Activated B cell treated with CpG ODN at 0.5 μM for 24 hours (primary cell): ENCODE measurements at regions not wholly inside any gene's neighbourhood (a gene's known extent, or its start where the extent isn't known, plus 50 kb on each side); places are given as distances from the start of the nearest gene placed in this dataset.

Experiments
- ATAC-seq: fragments of 200-7000 bp; cut with Tn5 transposase; one replicate; pipeline ENCODE4 v1.10.0; 2021; ENCODE audit warnings: low read depth, mild to moderate bottlenecking, moderate library complexity
- CTCF ChIA-PET: fragments of 350-600 bp; sonication (Branson Sonifier 250); formaldehyde crosslinking; loops from one replicate; lab custom pipeline; 2021; ENCODE audit warnings: antibody characterized with exemption; lab: Charles Lee
- POLR2A ChIA-PET: fragments of 350-600 bp; sonication (Branson Sonifier 250); formaldehyde crosslinking; loops from one replicate; lab custom pipeline; 2021; ENCODE audit warnings: antibody characterized with exemption; lab: Charles Lee
- DNase-seq: peaks from one replicate; pipeline ENCODE4 v3.0.0; 2022
- H3K27ac Mint-ChIP-seq: one replicate; pipeline ENCODE4 v1.8.0; 2020; ENCODE audit warnings: mixed read lengths
- H3K27me3 Mint-ChIP-seq: one replicate; pipeline ENCODE4 v1.8.0; 2021; ENCODE audit warnings: mixed read lengths
- H3K36me3 Mint-ChIP-seq: one replicate; pipeline ENCODE4 v1.8.0; 2021; ENCODE audit warnings: low read depth, mixed read lengths
- H3K4me1 Mint-ChIP-seq: one replicate; pipeline ENCODE4 v1.8.0; 2021; ENCODE audit warnings: mixed read lengths
- H3K4me3 Mint-ChIP-seq: one replicate; pipeline ENCODE4 v1.8.0; 2020; ENCODE audit warnings: mild to moderate bottlenecking, mixed read lengths
- H3K9me3 Mint-ChIP-seq: one replicate; pipeline ENCODE4 v1.8.0; 2020; ENCODE audit warnings: mixed read lengths
- intact Hi-C: fragments of 100-400 bp; cut with micrococcal nuclease; formaldehyde crosslinking; loops from one replicate; pipeline ENCODE4 v1.15.1; 2024
- TF ChIP-seq, protein P1 (sequence below): fragments of 200-600 bp; IDR thresholded peaks from one replicate; pipeline ENCODE4 v1.8.0; 2022; ENCODE audit warnings: antibody characterized with exemption, mild to moderate bottlenecking

DNA sequence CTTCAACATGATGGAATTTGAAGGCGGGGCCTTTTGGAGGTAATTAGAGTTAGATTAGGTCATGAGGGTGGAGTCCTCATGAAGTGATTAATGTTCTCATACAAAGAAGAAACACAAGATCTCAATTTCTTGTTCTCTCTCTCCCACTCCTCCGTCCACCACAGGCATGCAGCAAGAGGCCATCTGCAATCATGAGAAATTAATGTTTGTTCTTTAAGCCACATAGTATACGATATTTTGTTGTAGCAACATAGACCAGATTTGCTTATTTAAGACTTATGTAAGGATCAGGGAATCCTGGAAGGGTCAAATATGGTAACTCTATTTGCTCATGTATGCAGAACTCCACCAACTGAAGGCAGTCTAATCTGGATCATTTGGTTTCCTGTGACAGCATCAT is 429.0 kb downstream of the LRIG3 start:
- CTCF ChIA-PET = no interaction called here
- H3K27ac Mint-ChIP-seq = no peak overlapping the region
- POLR2A ChIA-PET = no interaction called here

DNA sequence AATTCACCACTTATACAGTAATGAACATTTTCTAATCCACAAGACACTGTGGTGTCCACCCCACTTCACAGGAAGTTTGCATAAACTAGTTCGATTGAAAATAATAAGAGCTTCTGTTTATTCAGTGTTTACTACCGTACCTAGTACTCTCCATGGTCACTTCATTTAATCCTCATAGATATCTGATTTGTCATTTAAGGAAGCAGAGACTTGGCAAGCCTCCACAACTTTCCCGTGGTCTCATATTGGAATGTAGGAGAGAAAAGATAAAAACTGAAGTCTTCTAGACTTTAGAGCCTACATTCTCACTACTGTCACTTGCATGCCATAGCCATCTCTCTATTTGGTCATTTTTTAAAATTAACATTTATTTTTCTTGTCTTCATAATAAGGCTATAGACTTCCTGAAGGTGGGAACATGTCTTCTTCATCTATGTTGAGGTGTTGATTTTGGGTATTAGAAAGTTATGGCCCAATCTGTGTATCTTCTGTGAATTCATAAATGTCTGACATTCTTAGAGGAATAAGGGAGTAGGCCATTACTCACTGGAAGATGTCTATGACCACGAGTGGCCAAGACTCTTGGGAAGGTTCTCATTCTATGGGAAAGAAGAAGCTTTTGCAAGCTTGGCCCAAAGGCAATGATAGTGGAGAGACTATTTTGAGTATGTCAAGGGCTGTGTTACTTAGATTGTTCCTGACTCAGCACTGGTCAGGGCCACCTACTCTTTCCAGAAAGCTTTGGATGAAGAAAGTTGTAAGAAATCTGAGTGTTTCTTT is 423.7 kb downstream of the LRIG3 start:
- Mint-ChIP-seq H3K9me3 (no peaks in the 10 kb centered on the region), H3K4me3 (no peak overlapping the region), H3K36me3 (no peaks in the 10 kb centered on the region), H3K27ac (no peak overlapping the region), H3K27me3 (no peaks in the 10 kb centered on the region), H3K4me1 (no peaks in the 10 kb centered on the region)
- no peak for DNase-seq
- intact Hi-C loops = no loop called here
- TF ChIP-seq, protein P1, sequence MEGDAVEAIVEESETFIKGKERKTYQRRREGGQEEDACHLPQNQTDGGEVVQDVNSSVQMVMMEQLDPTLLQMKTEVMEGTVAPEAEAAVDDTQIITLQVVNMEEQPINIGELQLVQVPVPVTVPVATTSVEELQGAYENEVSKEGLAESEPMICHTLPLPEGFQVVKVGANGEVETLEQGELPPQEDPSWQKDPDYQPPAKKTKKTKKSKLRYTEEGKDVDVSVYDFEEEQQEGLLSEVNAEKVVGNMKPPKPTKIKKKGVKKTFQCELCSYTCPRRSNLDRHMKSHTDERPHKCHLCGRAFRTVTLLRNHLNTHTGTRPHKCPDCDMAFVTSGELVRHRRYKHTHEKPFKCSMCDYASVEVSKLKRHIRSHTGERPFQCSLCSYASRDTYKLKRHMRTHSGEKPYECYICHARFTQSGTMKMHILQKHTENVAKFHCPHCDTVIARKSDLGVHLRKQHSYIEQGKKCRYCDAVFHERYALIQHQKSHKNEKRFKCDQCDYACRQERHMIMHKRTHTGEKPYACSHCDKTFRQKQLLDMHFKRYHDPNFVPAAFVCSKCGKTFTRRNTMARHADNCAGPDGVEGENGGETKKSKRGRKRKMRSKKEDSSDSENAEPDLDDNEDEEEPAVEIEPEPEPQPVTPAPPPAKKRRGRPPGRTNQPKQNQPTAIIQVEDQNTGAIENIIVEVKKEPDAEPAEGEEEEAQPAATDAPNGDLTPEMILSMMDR = no peak
- POLR2A ChIA-PET = no interaction called here
- ATAC-seq = no peak
- CTCF ChIA-PET = no interaction called here

More for the DNA sequence above, 429.0 kb downstream of the LRIG3 start:
- no peak for DNase-seq
- no peaks in the 10 kb centered on the region for H3K4me1 Mint-ChIP-seq
- ATAC-seq = no peak
- H3K36me3 Mint-ChIP-seq = no peaks in the 10 kb centered on the region
- no peak overlapping the region for H3K4me3 Mint-ChIP-seq
- H3K27me3 Mint-ChIP-seq = no peaks in the 10 kb centered on the region
- TF ChIP-seq, protein P1 = no peak
- no peaks in the 10 kb centered on the region for H3K9me3 Mint-ChIP-seq
- intact Hi-C loops = no loop called here

DNA sequence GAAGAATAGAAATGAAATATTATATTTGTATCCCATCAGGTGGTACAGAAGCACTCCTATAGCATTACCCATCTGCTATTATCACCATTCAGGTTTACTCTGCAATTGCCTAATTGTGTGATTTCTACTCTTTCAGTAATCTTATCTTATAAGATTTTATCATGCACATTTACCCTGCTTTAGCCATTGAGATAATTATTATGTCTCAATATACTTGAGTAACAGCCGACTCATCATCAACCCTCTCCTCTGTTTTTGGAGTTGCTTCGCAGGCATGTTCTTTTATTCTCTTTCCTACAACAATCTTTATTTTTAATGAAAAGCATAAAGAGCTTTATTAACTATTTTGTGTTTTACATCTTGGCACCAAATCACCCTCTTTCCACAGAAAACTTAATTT is 419.9 kb downstream of the LRIG3 start:
- Mint-ChIP-seq H3K27me3 (no peaks in the 10 kb centered on the region), H3K4me1 (no peaks in the 10 kb centered on the region), H3K4me3 (no peak overlapping the region), H3K9me3 (no peaks in the 10 kb centered on the region), H3K36me3 (no peaks in the 10 kb centered on the region), H3K27ac (no peak overlapping the region)
- POLR2A ChIA-PET = no interaction called here
- DNase-seq = no peak
- TF ChIP-seq, protein P1 = no peak
- intact Hi-C loops = no loop called here
- no peak for ATAC-seq
- CTCF ChIA-PET = no interaction called here

DNA sequence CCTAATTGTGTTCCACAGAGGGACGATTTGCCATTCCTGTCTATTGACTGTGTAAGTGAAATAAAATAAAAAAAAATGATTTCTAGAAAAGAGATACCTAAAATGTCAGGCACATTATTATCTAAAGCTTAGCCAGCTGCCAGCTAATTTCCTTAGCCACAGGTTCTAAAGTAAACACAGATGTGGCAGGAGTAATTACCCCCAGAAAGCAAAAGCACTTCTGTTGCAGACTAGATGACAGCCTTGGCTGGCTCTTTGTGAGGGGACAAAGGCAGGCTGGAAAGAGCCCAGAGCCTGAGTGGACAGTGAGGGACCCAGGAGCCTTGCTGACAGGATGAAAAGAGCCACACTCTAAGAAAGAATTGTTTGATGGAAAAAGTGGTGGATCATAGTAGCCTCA is 418.1 kb downstream of the LRIG3 start:
- TF ChIP-seq, protein P1 = no peak
- no peaks in the 10 kb centered on the region for H3K27me3 Mint-ChIP-seq
- CTCF ChIA-PET = no interaction called here
- H3K36me3 Mint-ChIP-seq = no peaks in the 10 kb centered on the region
- ATAC-seq (no peak), DNase-seq (no peak)
- H3K4me1 Mint-ChIP-seq = no peaks in the 10 kb centered on the region
- intact Hi-C loops = no loop called here
- no peak overlapping the region for H3K4me3 Mint-ChIP-seq
- POLR2A ChIA-PET = no interaction called here
- H3K27ac Mint-ChIP-seq = no peak overlapping the region
- H3K9me3 Mint-ChIP-seq = no peaks in the 10 kb centered on the region

DNA sequence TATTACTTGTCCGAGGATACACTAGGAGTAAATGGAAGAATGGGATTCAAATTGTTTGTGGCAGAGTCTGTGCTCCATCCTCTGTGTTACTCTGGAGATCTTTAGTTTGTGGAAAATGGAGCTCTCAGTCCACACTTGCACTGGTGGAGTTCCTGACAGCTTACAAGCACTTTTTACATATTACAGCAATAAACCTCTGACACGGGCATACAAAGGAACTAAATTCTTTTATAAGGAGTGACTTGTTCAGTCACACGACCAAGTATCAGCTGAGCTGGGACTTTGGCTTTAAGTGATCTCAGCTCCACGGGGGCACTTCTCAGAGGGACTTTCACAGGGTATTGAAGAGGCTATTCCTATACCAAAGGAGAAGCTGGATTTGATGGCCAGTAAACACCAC is 417.5 kb downstream of the LRIG3 start:
- intact Hi-C loops = no loop called here
- CTCF ChIA-PET = no interaction called here
- no peaks in the 10 kb centered on the region for H3K4me1 Mint-ChIP-seq
- POLR2A ChIA-PET = no interaction called here
- TF ChIP-seq, protein P1 = no peak
- no peaks in the 10 kb centered on the region for H3K9me3 Mint-ChIP-seq
- no peak for DNase-seq
- no peak overlapping the region for H3K27ac Mint-ChIP-seq
- ATAC-seq = no peak
- H3K27me3 Mint-ChIP-seq = no peaks in the 10 kb centered on the region
- H3K4me3 Mint-ChIP-seq = no peak overlapping the region
- H3K36me3 Mint-ChIP-seq = no peaks in the 10 kb centered on the region
